Gastroesophageal sphincter (tissue), 3 donors: ENCODE measurements at regions not wholly inside any gene's neighbourhood (a gene's known extent, or its start where the extent isn't known, plus 50 kb on each side); places are given as distances from the start of the nearest gene placed in this dataset.

ENCODE experiments used
- CTCF ChIP-seq, 4 experiments: fragments of 200-600 bp in 2 of 4; fragments of 450-650 bp in 2 of 4; sonication (generic) in 1 of 4; IDR thresholded peaks; one replicate each; pipeline ENCODE4 v1.5.1; 2017 to 2019; ENCODE audit warnings: antibody characterized with exemption in 4 of 4, mild to moderate bottlenecking in 2 of 4, moderate library complexity in 2 of 4
- EP300 ChIP-seq: sonication (generic); formaldehyde crosslinking; IDR thresholded peaks from one replicate; pipeline ENCODE4 v1.6.1; 2017; ENCODE audit warnings: antibody characterized with exemption, mild to moderate bottlenecking
- POLR2A ChIP-seq, 2 donors: fragments of 450-650 bp; IDR thresholded peaks; one replicate each; pipeline ENCODE4 v1.6.1; 2017; ENCODE audit warnings: antibody characterized with exemption in 2 of 2, mild to moderate bottlenecking in 2 of 2, moderate library complexity in 1 of 2

- TF ChIP-seq CTCF (IDR thresholded peaks at IDR 0.05): no peak
- no peak for TF ChIP-seq EP300
- TF ChIP-seq POLR2A (IDR thresholded peaks at IDR 0.05): no peak
Measured at GRCh38 chr18:22063102-22063501, 106.3 kb upstream of the GATA6 start.
